ENCODE measurements at regions not wholly inside any gene's neighbourhood (a gene's known extent, or its start where the extent isn't known, plus 50 kb on each side); places are given as distances from the start of the nearest gene placed in this dataset.

DNA sequence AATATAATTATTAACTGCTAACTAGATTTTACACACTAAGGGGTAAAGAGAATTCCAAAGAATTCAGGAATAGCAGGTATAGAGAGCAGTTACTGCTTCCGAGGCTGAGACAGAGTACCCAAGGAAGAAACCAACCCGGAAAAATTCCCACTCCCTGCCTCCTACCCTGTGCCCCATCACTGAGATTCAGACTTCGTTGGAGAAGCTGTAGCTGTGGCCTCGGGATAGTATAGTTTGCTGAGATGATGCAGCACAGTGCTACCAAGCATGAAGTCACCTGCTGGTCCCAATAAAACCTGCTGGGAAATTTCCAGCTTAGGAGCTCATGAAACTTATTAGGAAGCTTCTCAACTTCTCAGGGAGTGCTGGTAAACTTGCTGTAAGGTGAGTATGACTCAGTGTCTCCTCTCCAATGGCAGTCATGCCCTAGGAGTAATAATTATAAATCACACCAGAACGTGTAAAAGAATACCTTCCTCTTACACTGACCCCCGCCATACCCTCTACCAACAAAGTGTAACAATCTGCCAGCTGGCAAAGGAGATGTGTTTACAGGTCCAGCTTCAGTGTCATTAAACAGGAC is 215.2 kb upstream of the ROBO2 start (continued):
- TF ChIP-seq MGA (IDR thresholded peaks at IDR 0.05): no peak
- TF ChIP-seq ZNF197 (CRISPR knock-in tag; IDR thresholded peaks at IDR 0.05; ENCODE audit: low read depth): no peak
- TF ChIP-seq ZNF699 (CRISPR knock-in tag; IDR thresholded peaks at IDR 0.05; ENCODE audit: insufficient replicate concordance): no peak
- no peak for TF ChIP-seq SPI1 (IDR thresholded peaks at IDR 0.05; ENCODE audit: borderline replicate concordance, low read depth, low read length)
- no peak for TF ChIP-seq NFATC3 (IDR thresholded peaks at IDR 0.05)
- no peak for TF ChIP-seq TAF7 (tag; IDR thresholded peaks at IDR 0.05)
- TF ChIP-seq U2AF1 (optimal IDR thresholded peaks at IDR 0.05; ENCODE audit: low read depth, low read length): no peak
- no peak for TF ChIP-seq RB1 (IDR thresholded peaks at IDR 0.05; ENCODE audit: low read depth)
- TF ChIP-seq ZNF41 (CRISPR knock-in tag; conservative IDR thresholded peaks at IDR 0.05): no peak

All from K562 (cell line).